GM18909 (cell line): ENCODE measurements at regions not wholly inside any gene's neighbourhood (a gene's known extent, or its start where the extent isn't known, plus 50 kb on each side); places are given as distances from the start of the nearest gene placed in this dataset.
"Not testable (repeated sequence)": the region's sequence is repeated elsewhere in the genome, so short reads cannot be mapped to it uniquely, and the experiment has no call there.

Experiments used
- ATAC-seq: cut with Tn5 transposase; IDR thresholded peaks from one replicate; pipeline ENCODE4 v1.9.1; 2021; ENCODE audit warnings: mild to moderate bottlenecking; ENCODE audit not compliant: unreplicated experiment, poor library complexity

- not testable (repeated sequence) for ATAC-seq
Measured at GRCh38 chr9:67162827-67163226, 170.5 kb upstream of the SPATA31A3 start.

- not testable (repeated sequence) for ATAC-seq
Measured at GRCh38 chr9:67155218-67155617, 162.9 kb upstream of the SPATA31A3 start.

- not testable (repeated sequence) for ATAC-seq
Measured at GRCh38 chr9:67153501-67153900, 161.2 kb upstream of the SPATA31A3 start.

- ATAC-seq, result not testable (repeated sequence)
Measured at GRCh38 chr9:67142392-67143107, 150.2 kb upstream of the SPATA31A3 start.

- ATAC-seq, result not testable (repeated sequence)
Measured at GRCh38 chr9:67136376-67136775, 144.0 kb upstream of the SPATA31A3 start.

- not testable (repeated sequence) for ATAC-seq
Measured at GRCh38 chr9:67133124-67133523, 140.8 kb upstream of the SPATA31A3 start.

GRCh38 chr9:67116761-67117160, 124.4 kb upstream of the SPATA31A3 start:
- ATAC-seq, result not testable (repeated sequence)

- ATAC-seq, result not testable (repeated sequence)
Measured at GRCh38 chr9:67112148-67112547, 119.8 kb upstream of the SPATA31A3 start.

- not testable (repeated sequence) for ATAC-seq
Measured at GRCh38 chr9:67111733-67112132, 119.4 kb upstream of the SPATA31A3 start.

GRCh38 chr9:67109859-67110258, 117.5 kb upstream of the SPATA31A3 start:
- ATAC-seq, result not testable (repeated sequence)

- ATAC-seq, result not testable (repeated sequence)
Measured at GRCh38 chr9:67106659-67107058, 114.3 kb upstream of the SPATA31A3 start.

- ATAC-seq, result not testable (repeated sequence)
Measured at GRCh38 chr9:67102506-67103276, 110.3 kb upstream of the SPATA31A3 start.

- ATAC-seq, result not testable (repeated sequence)
Measured at GRCh38 chr9:67091104-67091503, 98.8 kb upstream of the SPATA31A3 start.

GRCh38 chr9:67086862-67087261, 94.5 kb upstream of the SPATA31A3 start:
- ATAC-seq, result not testable (repeated sequence)

- not testable (repeated sequence) for ATAC-seq
Measured at GRCh38 chr9:67066140-67066539, 73.8 kb upstream of the SPATA31A3 start.

GRCh38 chr9:67058898-67059715, 66.8 kb upstream of the SPATA31A3 start:
- ATAC-seq, result not testable (repeated sequence)
